DMS 273 (cell line): ENCODE measurements at regions not wholly inside any gene's neighbourhood (a gene's known extent, or its start where the extent isn't known, plus 50 kb on each side); places are given as distances from the start of the nearest gene placed in this dataset.
"Not testable (repeated sequence)": the region's sequence is repeated elsewhere in the genome, so short reads cannot be mapped to it uniquely, and the experiment has no call there.

Experiments
- DNase-seq: peaks from one replicate; lab custom pipeline; 2025; ENCODE audit not compliant: unreplicated experiment; lab: John Stamatoyannopoulos, UW

GRCh38 chr7:145478541-145478940 is 638.1 kb upstream of the CNTNAP2 start:
- DNase-seq, result no peak

- DNase-seq, result no peak
Measured at GRCh38 chr7:145474009-145474686, 638.3 kb upstream of the TPK1 start.

GRCh38 chr7:145471883-145472282 is 636.0 kb upstream of the TPK1 start:
- DNase-seq, result no peak

- DNase-seq, result no peak
Measured at GRCh38 chr7:145464287-145464686, 628.4 kb upstream of the TPK1 start.

GRCh38 chr7:145462463-145462862 is 626.6 kb upstream of the TPK1 start:
- DNase-seq, result no peak

GRCh38 chr7:145434811-145435210 is 599.0 kb upstream of the TPK1 start:
- no peak for DNase-seq

- no peak for DNase-seq
Measured at GRCh38 chr7:145431834-145432233, 596.0 kb upstream of the TPK1 start.

GRCh38 chr7:145418481-145418880 is 582.6 kb upstream of the TPK1 start:
- not testable (repeated sequence) for DNase-seq

GRCh38 chr7:145411066-145411465 is 575.2 kb upstream of the TPK1 start:
- no peak for DNase-seq

- no peak for DNase-seq
Measured at GRCh38 chr7:145398758-145399157, 562.9 kb upstream of the TPK1 start.

- no peak for DNase-seq
Measured at GRCh38 chr7:145394126-145394525, 558.3 kb upstream of the TPK1 start.

GRCh38 chr7:145382762-145383161 is 546.9 kb upstream of the TPK1 start:
- DNase-seq, result no peak

GRCh38 chr7:145378197-145378596 is 542.3 kb upstream of the TPK1 start:
- no peak for DNase-seq

GRCh38 chr7:145360511-145361100 is 524.8 kb upstream of the TPK1 start:
- no peak for DNase-seq

GRCh38 chr7:145350334-145350733 is 514.5 kb upstream of the TPK1 start:
- DNase-seq, result no peak

- DNase-seq, result not testable (repeated sequence)
Measured at GRCh38 chr7:145349452-145349851, 513.6 kb upstream of the TPK1 start.

GRCh38 chr7:145347271-145347670 is 511.4 kb upstream of the TPK1 start:
- DNase-seq, result no peak

GRCh38 chr7:145339319-145339718 is 503.5 kb upstream of the TPK1 start:
- no peak for DNase-seq

GRCh38 chr7:145331522-145331921 is 495.7 kb upstream of the TPK1 start:
- no peak for DNase-seq

- DNase-seq, result no peak
Measured at GRCh38 chr7:145331076-145331475, 495.2 kb upstream of the TPK1 start.

GRCh38 chr7:145327646-145328045 is 491.8 kb upstream of the TPK1 start:
- DNase-seq, result no peak

- no peak for DNase-seq
Measured at GRCh38 chr7:145324081-145324480, 488.2 kb upstream of the TPK1 start.

- no peak for DNase-seq
Measured at GRCh38 chr7:145313551-145313950, 477.7 kb upstream of the TPK1 start.
